OCI-LY7 (cell line): ENCODE measurements at regions not wholly inside any gene's neighbourhood (a gene's known extent, or its start where the extent isn't known, plus 50 kb on each side); places are given as distances from the start of the nearest gene placed in this dataset.

Experiments
- BruUV-seq: library from RNA; stranded (reverse); fragments of 400-500 nt; replicated peaks from 2 replicates; lab custom pipeline; 2021; lab: Mats Ljungman, UMichigan
- CTCF ChIA-PET: fragments of 300-600 bp; sonication (Branson Sonifier 250); formaldehyde crosslinking; loops from one replicate; lab custom pipeline; 2022; ENCODE audit warnings: antibody characterized with exemption; ENCODE audit not compliant: unreplicated experiment; lab: Charles Lee
- POLR2A ChIA-PET: fragments of 300-600 bp; sonication (Branson Sonifier 250); formaldehyde crosslinking; loops from one replicate; lab custom pipeline; 2022; ENCODE audit warnings: antibody characterized with exemption; lab: Charles Lee
- DNase-seq: peaks from one replicate; pipeline ENCODE4 v3.0.0-alpha.2; 2015; ENCODE audit warnings: low spot score
- H2AFZ ChIP-seq: fragments of 200-600 bp; sonication (generic), shearing (Covaris generic); 2 replicates; pipeline ENCODE4 v1.6.1; 2014; ENCODE audit warnings: mild to moderate bottlenecking, antibody characterized with exemption, low read length, moderate library complexity
- H3K27ac ChIP-seq: fragments of 200-600 bp; sonication (generic); 2 replicates; pipeline ENCODE4 v1.5.1; 2014; ENCODE audit warnings: mixed run types, low read depth, mild to moderate bottlenecking, moderate library complexity, low read length, inconsistent platforms; ENCODE audit not compliant: poor library complexity, severe bottlenecking
- H3K36me3 ChIP-seq: fragments of 200-600 bp; sonication (generic); 2 replicates; pipeline ENCODE4 v1.6.1; 2014; ENCODE audit warnings: mild to moderate bottlenecking, antibody characterized with exemption, low read length, moderate library complexity, mixed read lengths; ENCODE audit not compliant: insufficient read depth
- H3K4me1 ChIP-seq: fragments of 200-600 bp; sonication (generic); 2 replicates; pipeline ENCODE4 v1.5.1; 2014; ENCODE audit warnings: mild to moderate bottlenecking, low read length; ENCODE audit not compliant: insufficient read depth, poor library complexity, severe bottlenecking
- H3K4me2 ChIP-seq: fragments of 200-600 bp; sonication (generic); 2 replicates; pipeline ENCODE4 v1.6.1; 2014; ENCODE audit warnings: mild to moderate bottlenecking, low read length
- H3K4me3 ChIP-seq: fragments of 200-600 bp; sonication (generic); 2 replicates; pipeline ENCODE4 v1.5.1; 2014; ENCODE audit warnings: mild to moderate bottlenecking, low read depth, low read length; ENCODE audit not compliant: poor library complexity, severe bottlenecking
- H3K79me2 ChIP-seq: fragments of 200-600 bp; sonication (generic); 2 replicates; pipeline ENCODE4 v1.6.1; 2016; ENCODE audit warnings: low read depth, mild to moderate bottlenecking, low read length, moderate library complexity, mixed read lengths; ENCODE audit not compliant: insufficient read depth
- H3K9me2 ChIP-seq: fragments of 200-600 bp; sonication (generic); 2 replicates; pipeline ENCODE4 v1.6.1; 2016; ENCODE audit warnings: mild to moderate bottlenecking, low read length, mixed read lengths; ENCODE audit not compliant: insufficient read depth
- H3K9me3 ChIP-seq: fragments of 200-600 bp; sonication (generic); 2 replicates; pipeline ENCODE4 v1.6.1; 2014; ENCODE audit warnings: mild to moderate bottlenecking, mixed run types, low read length, mixed read lengths
- H4K20me1 ChIP-seq: fragments of 200-600 bp; sonication (generic); 2 replicates; pipeline ENCODE4 v1.6.1; 2014; ENCODE audit warnings: mild to moderate bottlenecking, antibody characterized with exemption, low read length, moderate library complexity, mixed read lengths; ENCODE audit not compliant: insufficient read depth
- EZH2phosphoT487 ChIP-seq: fragments of 200-600 bp; sonication (generic); IDR thresholded peaks from 2 replicates; pipeline ENCODE4 v1.6.1; 2018; ENCODE audit warnings: low read depth, borderline replicate concordance, mild to moderate bottlenecking, mixed run types, antibody characterized with exemption, low read length, moderate library complexity, mixed read lengths
- intact Hi-C: fragments of 100-400 bp; cut with micrococcal nuclease; formaldehyde crosslinking; loops from one replicate; pipeline ENCODE4 v1.10.0; 2022; ENCODE audit not compliant: unreplicated experiment
- TF ChIP-seq, protein P1 (sequence below): fragments of 200-600 bp; sonication (generic); conservative IDR thresholded peaks from 2 replicates; pipeline ENCODE4 v1.5.1; 2014; ENCODE audit warnings: mild to moderate bottlenecking, antibody characterized with exemption, low read length, moderate library complexity, mixed read lengths

- ChIA-PET CTCF (no interaction called here), POLR2A (interaction anchor here (0.6 kb wide), 1 partner anchor 356 kb away, joined by 3 read pairs; no protein-coding TSS in a partner anchor)
- Histone ChIP-seq H2AFZ (no peak overlapping the region), H3K4me3 (no peak overlapping the region), H3K9me3 (no peaks in the 10 kb centered on the region), H3K27ac (no peak overlapping the region), H3K9me2 (no peaks in the 10 kb centered on the region), H3K79me2 (no peaks in the 10 kb centered on the region), H3K4me2 (no peak overlapping the region), H3K36me3 (no peaks in the 10 kb centered on the region), H4K20me1 (no peaks in the 10 kb centered on the region), H3K4me1 (no peaks in the 10 kb centered on the region)
- intact Hi-C loops, result no loop called here
- no peak for TF ChIP-seq EZH2phosphoT487
- TF ChIP-seq, protein P1, sequence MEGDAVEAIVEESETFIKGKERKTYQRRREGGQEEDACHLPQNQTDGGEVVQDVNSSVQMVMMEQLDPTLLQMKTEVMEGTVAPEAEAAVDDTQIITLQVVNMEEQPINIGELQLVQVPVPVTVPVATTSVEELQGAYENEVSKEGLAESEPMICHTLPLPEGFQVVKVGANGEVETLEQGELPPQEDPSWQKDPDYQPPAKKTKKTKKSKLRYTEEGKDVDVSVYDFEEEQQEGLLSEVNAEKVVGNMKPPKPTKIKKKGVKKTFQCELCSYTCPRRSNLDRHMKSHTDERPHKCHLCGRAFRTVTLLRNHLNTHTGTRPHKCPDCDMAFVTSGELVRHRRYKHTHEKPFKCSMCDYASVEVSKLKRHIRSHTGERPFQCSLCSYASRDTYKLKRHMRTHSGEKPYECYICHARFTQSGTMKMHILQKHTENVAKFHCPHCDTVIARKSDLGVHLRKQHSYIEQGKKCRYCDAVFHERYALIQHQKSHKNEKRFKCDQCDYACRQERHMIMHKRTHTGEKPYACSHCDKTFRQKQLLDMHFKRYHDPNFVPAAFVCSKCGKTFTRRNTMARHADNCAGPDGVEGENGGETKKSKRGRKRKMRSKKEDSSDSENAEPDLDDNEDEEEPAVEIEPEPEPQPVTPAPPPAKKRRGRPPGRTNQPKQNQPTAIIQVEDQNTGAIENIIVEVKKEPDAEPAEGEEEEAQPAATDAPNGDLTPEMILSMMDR, result no peak
- DNase-seq, result no peak
- no TSS peak for BruUV-seq
Measured at GRCh38 chr10:52877451-52877850, 104.9 kb upstream of the MBL2 start.

GRCh38 chr10:52875336-52875735 is 102.8 kb upstream of the MBL2 start:
- no peak for DNase-seq
- no peak overlapping the region for H2AFZ ChIP-seq
- no peaks in the 10 kb centered on the region for H3K4me1 ChIP-seq
- H3K4me2 ChIP-seq, result no peak overlapping the region
- intact Hi-C loops, result no loop called here
- H3K36me3 ChIP-seq, result no peaks in the 10 kb centered on the region
- H4K20me1 ChIP-seq, result no peaks in the 10 kb centered on the region
- TF ChIP-seq, protein P1, result no peak
- no peak for TF ChIP-seq EZH2phosphoT487
- H3K4me3 ChIP-seq, result no peak overlapping the region
- no TSS peak for BruUV-seq
- CTCF ChIA-PET, result no interaction called here
- POLR2A ChIA-PET, result no interaction called here
- no peaks in the 10 kb centered on the region for H3K9me3 ChIP-seq
- no peaks in the 10 kb centered on the region for H3K9me2 ChIP-seq
- H3K27ac ChIP-seq, result no peak overlapping the region
- no peaks in the 10 kb centered on the region for H3K79me2 ChIP-seq

- no TSS peak for BruUV-seq
Measured at GRCh38 chr10:52874581-52874980, 102.0 kb upstream of the MBL2 start.

More at GRCh38 chr10:52874581-52874980, 102.0 kb upstream of the MBL2 start:
- TF ChIP-seq, protein P1, result no peak
- TF ChIP-seq EZH2phosphoT487, result no peak
- H3K4me1 ChIP-seq, result no peaks in the 10 kb centered on the region
- H3K36me3 ChIP-seq, result no peaks in the 10 kb centered on the region
- H2AFZ ChIP-seq, result no peak overlapping the region
- H4K20me1 ChIP-seq, result no peaks in the 10 kb centered on the region
- intact Hi-C loops, result no loop called here
- H3K4me2 ChIP-seq, result no peak overlapping the region
- no peak overlapping the region for H3K27ac ChIP-seq
- no peak for DNase-seq
- no peaks in the 10 kb centered on the region for H3K9me3 ChIP-seq
- ChIA-PET POLR2A (no interaction called here), CTCF (no interaction called here)
- H3K9me2 ChIP-seq, result no peaks in the 10 kb centered on the region
- H3K79me2 ChIP-seq, result no peaks in the 10 kb centered on the region
- no peak overlapping the region for H3K4me3 ChIP-seq
